ENCODE measurements at regions not wholly inside any gene's neighbourhood (a gene's known extent, or its start where the extent isn't known, plus 50 kb on each side); places are given as distances from the start of the nearest gene placed in this dataset.
"Not testable (repeated sequence)": the region's sequence is repeated elsewhere in the genome, so short reads cannot be mapped to it uniquely, and the experiment has no call there.

GRCh38 chr7:133157045-133157444, 75.2 kb upstream of the CHCHD3 start:
- Mint-ChIP-seq H3K4me1 (no peaks in the 10 kb centered on the region), H3K4me3 (no peak overlapping the region), H3K36me3 (ENCODE audit: low read depth) (no peaks in the 10 kb centered on the region), H3K27me3 (peaks cover 12% of the 10 kb centered on the region), H3K27ac (no peak overlapping the region), H3K9me3 (peaks cover 3% of the 10 kb centered on the region)
- intact Hi-C loops (cut with micrococcal nuclease), result no loop called here
- DNase-seq, result no peak
- no peak for ATAC-seq (ENCODE audit: low read depth)
- CTCF ChIA-PET, result no interaction called here
- POLR2A ChIA-PET, result no interaction called here
- no peak for TF ChIP-seq CTCF (IDR thresholded peaks at IDR 0.05)

- Mint-ChIP-seq H3K9me3 (no peaks in the 10 kb centered on the region), H3K4me1 (no peaks in the 10 kb centered on the region), H3K36me3 (ENCODE audit: low read depth) (no peaks in the 10 kb centered on the region), H3K27me3 (peaks cover 23% of the 10 kb centered on the region), H3K4me3 (no peak overlapping the region), H3K27ac (no peak overlapping the region)
- no peak for ATAC-seq (ENCODE audit: low read depth)
- DNase-seq, result no peak
- TF ChIP-seq CTCF (IDR thresholded peaks at IDR 0.05), result no peak
- CTCF ChIA-PET, result no interaction called here
- POLR2A ChIA-PET, result no interaction called here
- intact Hi-C loops (cut with micrococcal nuclease), result no loop called here
Observed at GRCh38 chr7:133164498-133164897, 82.6 kb upstream of the CHCHD3 start.

- intact Hi-C loops (cut with micrococcal nuclease), result no loop called here
- Mint-ChIP-seq H3K36me3 (ENCODE audit: low read depth) (no peaks in the 10 kb centered on the region), H3K9me3 (no peaks in the 10 kb centered on the region), H3K4me1 (no peaks in the 10 kb centered on the region), H3K4me3 (no peak overlapping the region), H3K27ac (no peak overlapping the region), H3K27me3 (peaks cover 22% of the 10 kb centered on the region)
- CTCF ChIA-PET, result no interaction called here
- ATAC-seq (ENCODE audit: low read depth) (no peak), DNase-seq (no peak)
- POLR2A ChIA-PET, result no interaction called here
- TF ChIP-seq CTCF (IDR thresholded peaks at IDR 0.05), result no peak
Observed at GRCh38 chr7:133165001-133165400, 83.1 kb upstream of the CHCHD3 start.

- Mint-ChIP-seq H3K36me3 (ENCODE audit: low read depth) (no peaks in the 10 kb centered on the region), H3K27me3 (peaks cover 21% of the 10 kb centered on the region), H3K4me3 (no peak overlapping the region), H3K4me1 (no peaks in the 10 kb centered on the region), H3K9me3 (no peaks in the 10 kb centered on the region), H3K27ac (no peak overlapping the region)
- TF ChIP-seq CTCF (IDR thresholded peaks at IDR 0.05), result no peak
- intact Hi-C loops (cut with micrococcal nuclease), result no loop called here
- POLR2A ChIA-PET, result no interaction called here
- ATAC-seq (ENCODE audit: low read depth), result no peak
- CTCF ChIA-PET, result no interaction called here
- no peak for DNase-seq
Observed at GRCh38 chr7:133165529-133165928, 83.6 kb upstream of the CHCHD3 start.

- H3K4me1 Mint-ChIP-seq, result no peaks in the 10 kb centered on the region
- no peak for TF ChIP-seq CTCF (IDR thresholded peaks at IDR 0.05)
Observed at GRCh38 chr7:133167300-133167699, 85.4 kb upstream of the CHCHD3 start.

GRCh38 chr7:133169167-133169822, 83.6 kb upstream of the EXOC4 start:
- DNase-seq; H3K36me3 Mint-ChIP-seq (ENCODE audit: low read depth); H3K4me3 Mint-ChIP-seq; H3K9me3 Mint-ChIP-seq; ATAC-seq (ENCODE audit: low read depth); H3K27ac Mint-ChIP-seq; POLR2A ChIA-PET; intact Hi-C loops (cut with micrococcal nuclease); H3K4me1 Mint-ChIP-seq; CTCF ChIA-PET: not testable (repeated sequence)
- H3K27me3 Mint-ChIP-seq, result peaks cover 24% of the 10 kb centered on the region

More at GRCh38 chr7:133167300-133167699, 85.4 kb upstream of the CHCHD3 start:
- ChIA-PET POLR2A (no interaction called here), CTCF (no interaction called here)
- H3K27me3 Mint-ChIP-seq, result peaks cover 21% of the 10 kb centered on the region
- H3K36me3 Mint-ChIP-seq (ENCODE audit: low read depth), result no peaks in the 10 kb centered on the region
- DNase-seq (no peak), ATAC-seq (ENCODE audit: low read depth) (no peak)
- H3K9me3 Mint-ChIP-seq, result no peaks in the 10 kb centered on the region
- H3K4me3 Mint-ChIP-seq, result no peak overlapping the region
- H3K27ac Mint-ChIP-seq, result no peak overlapping the region
- intact Hi-C loops (cut with micrococcal nuclease), result no loop called here

- H3K36me3 Mint-ChIP-seq (ENCODE audit: low read depth); ATAC-seq (ENCODE audit: low read depth); H3K4me3 Mint-ChIP-seq; H3K9me3 Mint-ChIP-seq; CTCF ChIA-PET; intact Hi-C loops (cut with micrococcal nuclease); POLR2A ChIA-PET; DNase-seq; H3K4me1 Mint-ChIP-seq; H3K27ac Mint-ChIP-seq: not testable (repeated sequence)
- peaks cover 29% of the 10 kb centered on the region for H3K27me3 Mint-ChIP-seq
Observed at GRCh38 chr7:133177476-133177875, 75.4 kb upstream of the EXOC4 start.
